AG20443 (cell line): ENCODE measurements at regions not wholly inside any gene's neighbourhood (a gene's known extent, or its start where the extent isn't known, plus 50 kb on each side); places are given as distances from the start of the nearest gene placed in this dataset.

Experiments used
- DNase-seq: peaks from one replicate; pipeline ENCODE4 v3.0.0; 2012; ENCODE audit warnings: low spot score, mixed read lengths

- DNase-seq, result no peak
Measured at GRCh38 chr4:1476140-1476513, 69.9 kb upstream of the NKX1-1 start.

- no peak for DNase-seq
Measured at GRCh38 chr4:1475277-1476139, 69.3 kb upstream of the NKX1-1 start.

- peak; percentile 7 for DNase-seq
Measured at GRCh38 chr4:1474126-1475090, 68.2 kb upstream of the NKX1-1 start.

GRCh38 chr4:1473718-1474117 lies 67.5 kb upstream of the NKX1-1 start:
- no peak for DNase-seq

GRCh38 chr4:1472911-1473518 lies 66.8 kb upstream of the NKX1-1 start:
- DNase-seq, result no peak

GRCh38 chr4:1472148-1472797 lies 66.0 kb upstream of the NKX1-1 start:
- DNase-seq, result no peak

- DNase-seq, result no peak
Measured at GRCh38 chr4:1471443-1472147, 65.4 kb upstream of the NKX1-1 start.

- no peak for DNase-seq
Measured at GRCh38 chr4:1470816-1471442, 64.7 kb upstream of the NKX1-1 start.

- DNase-seq, result no peak
Measured at GRCh38 chr4:1470393-1470670, 64.1 kb upstream of the NKX1-1 start.

GRCh38 chr4:1469607-1470392 lies 63.6 kb upstream of the NKX1-1 start:
- no peak for DNase-seq

GRCh38 chr4:1469043-1469442 lies 62.8 kb upstream of the NKX1-1 start:
- no peak for DNase-seq

GRCh38 chr4:1467581-1468458 lies 61.6 kb upstream of the NKX1-1 start:
- DNase-seq, result no peak

- DNase-seq, result no peak
Measured at GRCh38 chr4:1466863-1467165, 60.6 kb upstream of the NKX1-1 start.

- DNase-seq, result peak; percentile 4
Measured at GRCh38 chr4:1466034-1466862, 60.0 kb upstream of the NKX1-1 start.

GRCh38 chr4:1465173-1466033 lies 59.2 kb upstream of the NKX1-1 start:
- DNase-seq, result peak; percentile 9

- peak; percentile 9 for DNase-seq
Measured at GRCh38 chr4:1464581-1465171, 58.4 kb upstream of the NKX1-1 start.

- peak; percentile 11 for DNase-seq
Measured at GRCh38 chr4:1463927-1464540, 57.8 kb upstream of the NKX1-1 start.
